Endothelial cell of umbilical vein (primary cell): ENCODE measurements at regions not wholly inside any gene's neighbourhood (a gene's known extent, or its start where the extent isn't known, plus 50 kb on each side); places are given as distances from the start of the nearest gene placed in this dataset.

Experiments
- BruUV-seq: library from RNA; stranded (reverse); fragments of 400-500 nt; replicated peaks from 2 replicates; lab custom pipeline; 2021; lab: Mats Ljungman, UMichigan
- CTCF ChIA-PET: fragments of 300-600, 350-600 bp; sonication (Branson Sonifier 250); formaldehyde crosslinking; loops from one replicate; lab custom pipeline; 2021; ENCODE audit warnings: antibody characterized with exemption, inconsistent platforms; lab: Charles Lee
- POLR2A ChIA-PET: fragments of 300-600, 350-600 bp; sonication (Branson Sonifier 250); formaldehyde crosslinking; loops from one replicate; lab custom pipeline; 2021; ENCODE audit warnings: antibody characterized with exemption, inconsistent platforms; lab: Charles Lee
- DNase-seq: peaks from one replicate; pipeline ENCODE4 v3.0.0-alpha.2; 2011; ENCODE audit warnings: low read depth, low spot score
- FAIRE-seq: peaks from 2 replicates; lab custom pipeline; 2011; peaks lifted over from hg19 to GRCh38; lab: Jason Lieb, UNC
- H2AFZ ChIP-seq: 2 replicates; pipeline ENCODE4 v1.6.0; 2012; ENCODE audit warnings: low read depth, low read length, control low read depth, inconsistent platforms
- H3K27ac ChIP-seq: 2 replicates; pipeline ENCODE4 v1.5.1; 2011; ENCODE audit warnings: low read depth, mild to moderate bottlenecking, control low read depth, low read length, moderate library complexity; ENCODE audit not compliant: insufficient read depth
- H3K27me3 ChIP-seq, 2 experiments: 2 replicates each; pipeline versions ENCODE4 v1.6.0 to v1.6.1; 2011; ENCODE audit warnings: low read length in 2 of 2, mixed read lengths in 1 of 2; ENCODE audit not compliant: control insufficient read depth in 2 of 2, insufficient read depth in 2 of 2
- H3K36me3 ChIP-seq, 2 experiments: 2 replicates in 1 of 2; 3 replicates in 1 of 2; pipeline ENCODE4 v1.5.1; 2011; ENCODE audit warnings: low read length in 2 of 2, mild to moderate bottlenecking in 1 of 2, moderate library complexity in 1 of 2; ENCODE audit not compliant: control insufficient read depth in 2 of 2, insufficient read depth in 2 of 2; ENCODE audit errors: extremely low read depth in 1 of 2
- H3K4me1 ChIP-seq: 3 replicates; pipeline ENCODE4 v1.5.1; 2011; ENCODE audit warnings: mild to moderate bottlenecking, low read length; ENCODE audit not compliant: control insufficient read depth, insufficient read depth; ENCODE audit errors: extremely low read depth
- H3K4me2 ChIP-seq: 2 replicates; pipeline ENCODE4 v1.6.1; 2011; ENCODE audit warnings: low read length, control low read depth, mixed read lengths; ENCODE audit not compliant: insufficient read depth
- H3K4me3 ChIP-seq, 3 experiments: fragments of 200-600 bp in 1 of 3; sonication (generic), shearing (Covaris generic) in 1 of 3; replicated peaks in 1 of 3; 2 replicates each; pipeline ENCODE4 v1.5.1; 2011 to 2016; ENCODE audit warnings: control low read depth in 3 of 3, low read length in 3 of 3, mild to moderate bottlenecking in 2 of 3, inconsistent platforms in 1 of 3, low read depth in 1 of 3, moderate library complexity in 1 of 3; ENCODE audit not compliant: insufficient read depth in 1 of 3
- H3K79me2 ChIP-seq: 2 replicates; pipeline ENCODE4 v1.6.0; 2012; ENCODE audit warnings: low read length, inconsistent platforms; ENCODE audit not compliant: control insufficient read depth, insufficient read depth
- H3K9ac ChIP-seq: replicated peaks from 2 replicates; pipeline ENCODE3; 2011; ENCODE audit warnings: low read length, control low read depth; ENCODE audit not compliant: insufficient read depth; ENCODE audit errors: extremely low read depth
- H3K9me1 ChIP-seq: replicated peaks from 3 replicates; pipeline ENCODE4 v1.6.0; 2011; ENCODE audit warnings: mild to moderate bottlenecking, low read length; ENCODE audit not compliant: control insufficient read depth, insufficient read depth; ENCODE audit errors: extremely low read depth
- H3K9me3 ChIP-seq: replicated peaks from 2 replicates; pipeline ENCODE4 v1.5.1; 2012; ENCODE audit warnings: low read length, inconsistent platforms; ENCODE audit not compliant: control insufficient read depth, insufficient read depth
- H4K20me1 ChIP-seq: replicated peaks from 2 replicates; pipeline ENCODE3; 2011; ENCODE audit warnings: mild to moderate bottlenecking, low read length; ENCODE audit not compliant: control insufficient read depth, insufficient read depth; ENCODE audit errors: extremely low read depth
- CTCF ChIP-seq, 2 donors: IDR thresholded peaks; 1 replicate in 1 of 2; 2 replicates in 1 of 2; pipeline ENCODE4 v1.5.1; 2011; ENCODE audit warnings: low read length in 2 of 2, mild to moderate bottlenecking in 2 of 2, moderate library complexity in 2 of 2, control low read depth in 1 of 2, inconsistent platforms in 1 of 2, low read depth in 1 of 2; ENCODE audit not compliant: insufficient read depth in 1 of 2; ENCODE audit errors: extremely low read depth in 1 of 2
- EZH2 ChIP-seq: IDR thresholded peaks from 2 replicates; pipeline ENCODE4 v1.6.1; 2012; ENCODE audit warnings: borderline replicate concordance, low read depth, mild to moderate bottlenecking, moderate library complexity, low read length, inconsistent platforms; ENCODE audit not compliant: severe bottlenecking
- GATA2 ChIP-seq: IDR thresholded peaks from 2 replicates; pipeline ENCODE4 v1.7.0; 2011; ENCODE audit warnings: low read depth, mild to moderate bottlenecking, moderate library complexity, mixed read lengths, low read length; ENCODE audit not compliant: insufficient read length, insufficient read depth
- MAX ChIP-seq: IDR thresholded peaks from 2 replicates; pipeline ENCODE4 v1.6.1; 2011; ENCODE audit not compliant: insufficient read depth, insufficient read length
- MYC ChIP-seq: IDR thresholded peaks from one replicate; pipeline ENCODE4 v1.6.1; 2011; ENCODE audit warnings: mild to moderate bottlenecking, low read depth, low read length
- POLR2AphosphoS5 ChIP-seq: IDR thresholded peaks from 2 replicates; pipeline ENCODE4 v1.6.1; 2012; ENCODE audit warnings: low read depth, mild to moderate bottlenecking, control low read depth, low read length, moderate library complexity; ENCODE audit not compliant: insufficient read depth
- dilution Hi-C: fragments of 300-500 bp; cut with MboI; formaldehyde crosslinking; loops from one replicate; pipeline ENCODE4 v1.15.0; 2019; ENCODE audit warnings: low sequenced_read_pairs; ENCODE audit not compliant: extremely low pct_ligation_motif_present
- intact Hi-C: fragments of 100-400 bp; cut with micrococcal nuclease; formaldehyde crosslinking; loops from one replicate; pipeline ENCODE4 v1.10.0; 2022

GRCh38 chr1:234967121-234967520 lies 161.5 kb downstream of the TOMM20 start:
- dilution Hi-C loops (no loop called here), intact Hi-C loops (no loop called here)
- ChIA-PET POLR2A (no interaction called here), CTCF (no interaction called here)
- Histone ChIP-seq H3K9ac (no peak overlapping the region), H3K27ac (no peak overlapping the region), H3K4me2 (no peak overlapping the region), H3K4me3 (no peak overlapping the region), H3K9me3 (no peaks in the 10 kb centered on the region), H3K79me2 (no peaks in the 10 kb centered on the region), H4K20me1 (no peaks in the 10 kb centered on the region), H3K4me1 (peaks cover 26% of the 10 kb centered on the region), H3K27me3 (no peaks in the 10 kb centered on the region), H3K36me3 (no peaks in the 10 kb centered on the region), H3K9me1 (no peaks in the 10 kb centered on the region), H2AFZ (no peak overlapping the region)
- FAIRE-seq (no peak), DNase-seq (no peak)
- TF ChIP-seq GATA2 (no peak), POLR2AphosphoS5 (no peak), MAX (no peak), MYC (no peak), CTCF (IDR thresholded peaks at IDR 0.05; ENCODE audit: extremely low read depth in 1 of 2, insufficient read depth in 1 of 2, low read depth in 1 of 2, low read length in 2 of 2) (no peak), EZH2 (no peak)
- BruUV-seq = no TSS peak
